NCI-H146 treated with DMSO at 0.1 percent for 48 hours (cell line): ENCODE measurements at regions not wholly inside any gene's neighbourhood (a gene's known extent, or its start where the extent isn't known, plus 50 kb on each side); places are given as distances from the start of the nearest gene placed in this dataset.

Experiments used
- DNase-seq: peaks from one replicate; lab custom pipeline; 2025; ENCODE audit not compliant: unreplicated experiment; lab: John Stamatoyannopoulos, UW

DNA sequence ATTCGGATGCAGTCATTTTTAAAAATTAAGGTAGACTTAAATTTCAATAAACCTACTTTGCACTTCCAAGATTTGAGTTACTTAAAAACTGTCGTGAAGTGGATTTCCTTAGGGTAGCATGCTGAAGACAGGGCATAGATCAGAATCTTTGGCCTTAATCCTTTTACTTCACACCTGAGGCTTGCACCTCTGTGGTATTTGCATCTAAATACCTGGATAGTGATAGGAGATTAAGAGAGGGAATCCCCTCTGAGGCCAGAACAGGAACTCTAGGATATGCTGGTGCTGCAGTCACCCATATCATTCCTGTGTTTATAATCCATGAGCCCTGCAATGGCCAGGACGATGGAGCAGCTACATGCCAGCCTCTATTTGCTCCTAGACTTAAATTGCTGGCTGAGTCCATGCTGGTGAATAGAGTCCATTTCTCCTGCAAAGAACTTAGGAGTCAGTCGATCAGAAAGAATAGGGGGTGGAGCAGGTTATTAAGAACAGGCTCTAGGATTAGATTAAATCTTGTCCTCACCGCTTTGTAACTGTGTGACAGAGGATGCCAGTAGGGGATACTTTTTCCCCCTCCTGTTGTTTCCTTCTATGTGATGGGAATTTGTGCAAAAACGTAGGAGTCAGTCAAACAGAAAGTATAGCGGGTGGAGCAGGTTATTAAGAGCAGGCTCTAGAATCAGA is 333.6 kb downstream of the DUSP10 start:
- no peak for DNase-seq

- DNase-seq, result no peak
These were observed 330.6 kb downstream of the DUSP10 start for GRCh38 chr1:221411283-221411682.

DNA sequence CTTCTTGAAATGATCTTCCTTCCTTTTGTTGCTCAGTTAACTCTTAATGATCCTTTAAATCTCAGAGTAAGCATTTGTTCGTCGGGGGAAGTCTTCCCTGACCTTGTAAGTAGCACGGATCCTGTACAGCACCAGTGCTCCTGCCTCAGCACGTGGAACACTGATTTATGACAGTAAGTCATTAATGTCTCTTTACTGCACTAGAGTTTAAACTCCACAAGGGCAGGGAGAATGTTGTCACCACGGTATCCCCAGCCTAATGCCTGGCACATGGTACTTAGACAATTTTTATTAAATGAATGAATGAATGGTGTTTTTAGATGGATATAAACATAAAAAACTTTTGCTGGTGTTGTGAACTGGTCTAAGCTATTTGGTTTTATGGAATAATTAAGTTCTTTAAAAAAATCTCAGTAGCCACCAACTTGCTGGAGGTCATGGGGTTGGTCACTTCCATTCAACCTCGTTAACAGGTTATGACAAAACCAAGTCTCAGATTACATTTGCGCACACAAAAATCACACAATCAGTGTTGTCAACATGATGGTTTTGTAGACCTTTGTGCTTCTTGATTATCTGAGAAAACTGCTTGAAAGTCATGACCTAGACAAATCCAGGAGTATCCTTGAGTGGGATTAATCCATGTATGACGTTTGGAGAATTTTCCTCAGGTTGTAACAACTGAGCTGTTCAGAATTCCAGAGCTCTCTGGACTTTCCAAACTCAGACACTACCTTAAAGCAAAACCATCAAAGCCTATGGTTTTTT is 326.9 kb downstream of the DUSP10 start:
- no peak for DNase-seq

- DNase-seq, result no peak
These were observed 326.2 kb downstream of the DUSP10 start for GRCh38 chr1:221415651-221416050.

GRCh38 chr1:221416142-221416541 is 325.7 kb downstream of the DUSP10 start:
- no peak for DNase-seq

- DNase-seq, result no peak
These were observed 325.2 kb downstream of the DUSP10 start for GRCh38 chr1:221416723-221417122.

DNA sequence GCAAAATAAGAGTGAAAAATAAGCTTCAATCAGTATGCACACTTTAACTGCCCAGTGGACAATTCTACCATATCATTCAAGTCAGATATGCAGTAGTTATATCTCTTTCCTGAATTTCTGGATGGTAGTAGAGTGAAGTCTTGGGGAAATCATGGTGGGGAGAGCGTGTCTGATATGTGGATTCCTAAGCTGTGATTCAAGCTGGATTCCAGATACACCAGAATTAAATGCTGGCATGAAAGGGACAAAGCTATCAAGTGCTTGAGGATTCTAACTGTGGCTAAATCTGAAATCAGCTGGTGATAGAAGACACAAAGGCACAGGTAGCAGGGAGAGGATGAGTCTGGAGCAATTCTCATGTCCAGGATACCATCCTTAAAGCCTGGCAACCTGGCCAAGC is 323.5 kb downstream of the DUSP10 start:
- DNase-seq, result no peak

DNA sequence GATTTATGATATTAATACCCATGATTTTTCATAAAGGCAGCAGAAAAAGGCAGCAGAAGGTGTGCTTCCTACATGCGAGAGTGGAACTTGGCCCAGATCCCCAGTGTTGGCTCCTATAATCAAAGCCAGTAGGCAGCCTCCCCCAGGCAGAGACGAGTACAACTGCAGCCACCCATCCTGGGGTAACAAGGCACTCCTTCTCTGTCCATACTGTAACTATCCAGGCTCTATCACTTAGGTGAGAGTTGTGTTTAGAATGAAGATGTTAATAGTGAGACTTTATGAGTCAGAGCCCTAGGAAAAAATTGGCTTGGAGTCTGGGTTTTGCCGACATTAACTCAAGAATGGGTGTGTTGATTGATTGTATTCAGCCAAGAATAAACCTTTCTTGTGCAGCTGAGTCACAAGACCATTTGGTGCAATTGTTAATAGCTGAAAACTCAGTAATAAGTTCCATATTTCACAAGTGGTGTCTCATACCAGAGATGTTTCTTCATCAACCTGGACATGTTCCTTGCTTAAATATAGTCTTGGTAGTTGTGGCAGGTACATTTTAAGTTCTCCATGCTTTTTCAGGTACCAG is 322.3 kb downstream of the DUSP10 start:
- no peak for DNase-seq

DNA sequence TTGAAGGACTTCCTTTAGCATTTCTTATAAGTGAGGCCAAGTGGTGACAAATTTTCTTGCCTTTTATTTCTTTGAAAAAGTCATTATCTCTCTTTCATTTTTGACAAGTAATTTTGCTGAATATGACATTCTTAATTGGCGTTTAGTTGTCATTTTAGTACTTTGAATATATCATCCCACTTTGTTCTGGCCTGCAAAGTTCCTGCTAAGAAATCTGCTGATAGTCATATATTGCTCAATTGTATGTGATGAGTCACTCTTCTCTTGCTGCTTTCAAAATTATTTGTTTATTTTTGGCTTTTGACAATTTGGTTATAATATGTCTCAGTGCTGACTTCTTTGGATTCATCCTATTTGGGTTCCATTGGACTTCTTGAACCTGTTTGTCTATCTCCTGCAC is 312.6 kb downstream of the DUSP10 start:
- DNase-seq, result no peak

GRCh38 chr1:221430152-221430960 is 311.5 kb downstream of the DUSP10 start:
- DNase-seq, result no peak

DNA sequence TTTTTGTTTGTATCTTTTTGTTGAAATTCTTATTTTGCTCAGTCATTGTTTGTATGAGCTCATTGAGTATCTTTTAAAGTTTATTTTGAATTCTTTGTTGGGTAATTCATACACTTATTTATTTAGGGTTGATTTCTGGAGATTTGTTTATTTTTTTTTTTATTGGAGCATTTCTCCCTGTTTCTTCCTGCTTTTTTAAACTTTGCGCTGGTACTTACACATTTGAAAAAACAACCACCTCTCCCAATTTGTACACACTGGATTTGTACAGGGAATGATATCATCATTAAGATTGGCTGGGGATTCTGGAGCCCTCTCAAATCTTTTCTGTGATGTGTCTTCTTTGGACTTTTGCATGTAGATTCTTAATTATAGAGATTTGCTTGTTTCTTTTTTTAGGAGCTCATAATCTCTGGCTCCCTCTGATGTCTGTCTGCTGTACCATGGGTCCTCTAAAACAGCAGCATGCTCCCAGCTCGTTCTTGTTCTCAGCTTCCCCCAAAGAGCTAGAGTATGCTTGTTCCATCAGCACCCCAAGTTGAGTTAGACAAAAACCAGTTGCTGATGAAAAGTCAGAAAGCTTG is 310.7 kb downstream of the DUSP10 start:
- DNase-seq, result no peak

DNA sequence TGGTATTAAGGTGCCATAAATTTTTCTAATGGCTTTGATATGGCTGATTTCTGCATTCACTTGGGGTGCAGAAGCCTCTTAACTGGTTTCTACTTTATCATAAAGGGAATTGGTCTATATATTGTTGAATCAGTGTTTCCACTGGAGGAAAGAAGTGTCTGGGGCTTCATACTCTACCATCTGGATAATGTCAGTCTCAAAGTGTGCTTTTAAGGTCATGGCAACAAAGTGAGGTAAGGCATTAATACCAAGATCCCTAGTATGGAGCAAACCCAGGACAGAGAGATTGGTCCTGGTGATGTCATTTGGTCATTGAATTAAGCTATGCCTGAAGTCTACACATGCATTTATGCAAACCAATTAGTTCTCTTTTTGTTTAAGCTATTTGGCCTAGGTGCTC is 309.9 kb downstream of the DUSP10 start:
- no peak for DNase-seq

GRCh38 chr1:221435504-221435904 is 306.4 kb downstream of the DUSP10 start:
- DNase-seq, result peak; percentile 41

GRCh38 chr1:221437171-221437570 is 304.7 kb downstream of the DUSP10 start:
- DNase-seq, result no peak

- DNase-seq, result no peak
These were observed 304.0 kb downstream of the DUSP10 start for GRCh38 chr1:221437926-221438325.

DNA sequence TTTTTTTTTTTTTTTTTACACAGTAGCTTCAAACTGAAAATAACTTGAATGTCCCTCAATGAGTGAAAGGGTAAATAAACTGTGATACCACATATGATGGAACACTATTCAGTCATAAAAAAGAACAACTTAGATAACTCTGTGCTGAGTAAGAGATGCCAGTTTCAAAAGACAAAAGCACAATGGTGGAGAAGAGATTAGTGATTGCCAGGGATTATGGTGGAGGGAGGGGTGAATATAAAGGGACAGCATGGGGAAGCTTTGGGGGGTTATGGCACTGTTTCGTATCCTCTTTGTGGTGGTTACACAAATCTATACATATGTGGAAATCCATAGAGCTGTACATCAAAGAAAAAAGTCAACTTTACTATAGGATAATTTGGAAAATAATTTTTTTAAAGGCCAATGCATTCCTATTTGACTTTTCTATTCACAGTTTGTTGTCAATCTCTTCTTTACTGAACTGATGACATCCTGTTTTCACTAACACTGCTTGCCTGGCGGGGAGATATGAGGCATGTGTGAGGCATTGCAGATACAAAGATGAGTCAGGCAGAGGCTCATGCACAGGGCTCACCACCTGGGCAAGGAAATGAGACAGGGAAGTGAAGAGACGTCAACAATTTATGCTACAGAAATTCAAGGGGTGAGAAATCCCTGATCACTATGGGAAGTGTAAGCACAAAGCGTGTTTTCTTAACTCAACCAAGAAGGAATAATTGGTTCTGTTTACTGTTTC is 302.7 kb downstream of the DUSP10 start:
- no peak for DNase-seq

GRCh38 chr1:221439747-221440501 is 302.0 kb downstream of the DUSP10 start:
- no peak for DNase-seq

- no peak for DNase-seq
These were observed 301.2 kb downstream of the DUSP10 start for GRCh38 chr1:221440658-221441057.

DNA sequence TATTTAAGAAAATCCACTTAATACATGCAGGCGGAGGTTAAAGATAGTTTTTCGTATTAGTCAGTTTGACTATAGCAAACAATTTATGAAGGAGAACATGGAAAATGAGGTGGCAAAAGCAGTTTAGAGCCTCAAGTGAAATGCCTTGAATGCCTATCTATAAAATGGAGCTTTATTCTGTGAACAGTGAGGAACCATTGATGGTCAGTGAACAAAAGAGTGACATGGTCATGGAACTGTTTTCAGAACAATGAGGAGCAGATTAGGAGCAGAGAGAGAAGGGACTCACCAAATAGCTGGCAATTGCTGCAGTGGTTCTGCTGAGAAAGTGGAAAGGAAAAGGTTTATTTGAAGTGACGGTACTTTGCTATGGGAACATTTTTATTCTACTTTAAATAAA is 299.8 kb downstream of the DUSP10 start:
- DNase-seq, result no peak

DNA sequence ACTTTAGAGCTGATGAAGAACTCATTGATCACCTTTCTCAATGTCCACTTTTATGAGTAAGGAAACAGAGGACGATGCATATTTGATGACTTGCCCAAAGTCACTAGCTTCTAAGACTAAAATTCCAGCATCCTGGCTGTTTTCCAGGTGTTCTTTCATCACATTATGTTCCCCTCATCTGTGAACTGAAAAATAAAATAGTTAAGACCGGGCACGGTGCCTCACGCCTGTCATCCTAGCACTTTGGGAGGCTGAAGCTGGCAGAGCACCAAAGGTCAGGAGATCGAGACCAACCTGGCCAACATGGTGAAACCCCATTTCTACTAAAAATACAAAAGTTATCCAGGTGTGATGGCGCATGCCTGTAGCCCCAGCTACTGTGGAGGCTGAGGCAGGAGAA is 297.5 kb downstream of the DUSP10 start:
- DNase-seq, result no peak
